ENCODE measurements at regions not wholly inside any gene's neighbourhood (a gene's known extent, or its start where the extent isn't known, plus 50 kb on each side); places are given as distances from the start of the nearest gene placed in this dataset.

GRCh38 chr11:82636615-82637014, 97.0 kb downstream of the FAM181B start:
- no peak for TF ChIP-seq CTCF (IDR thresholded peaks at IDR 0.05)
- no peak for DNase-seq (ENCODE audit: low spot score)

GRCh38 chr11:82634091-82634490, 99.6 kb downstream of the FAM181B start:
- H3K27ac ChIP-seq = no peak overlapping the region

More at GRCh38 chr11:82636615-82637014, 97.0 kb downstream of the FAM181B start:
- Histone ChIP-seq H3K4me3 (no peak overlapping the region), H3K27ac (no peak overlapping the region)

GRCh38 chr11:82631722-82632630, 101.7 kb downstream of the FAM181B start:
- no peak for DNase-seq (ENCODE audit: low spot score)
- Histone ChIP-seq H3K27ac (no peak overlapping the region), H3K4me3 (no peak overlapping the region)
- TF ChIP-seq CTCF (IDR thresholded peaks at IDR 0.05) = no peak

More at GRCh38 chr11:82634091-82634490, 99.6 kb downstream of the FAM181B start:
- H3K4me3 ChIP-seq = no peak overlapping the region
- no peak for TF ChIP-seq CTCF (IDR thresholded peaks at IDR 0.05)
- DNase-seq (ENCODE audit: low spot score) = no peak

- no peak for TF ChIP-seq CTCF (IDR thresholded peaks at IDR 0.05)
- Histone ChIP-seq H3K27ac (no peak overlapping the region), H3K4me3 (no peak overlapping the region)
- DNase-seq (ENCODE audit: low spot score) = no peak
These were observed 123.0 kb downstream of the FAM181B start for GRCh38 chr11:82610671-82611070.

- no peak overlapping the region for H3K27ac ChIP-seq
- TF ChIP-seq CTCF (IDR thresholded peaks at IDR 0.05) = no peak
- no peak overlapping the region for H3K4me3 ChIP-seq
These were observed 126.9 kb downstream of the FAM181B start for GRCh38 chr11:82606738-82607137.

GRCh38 chr11:82601711-82602110, 132.0 kb downstream of the FAM181B start:
- Histone ChIP-seq H3K4me3 (no peak overlapping the region), H3K27ac (no peak overlapping the region)
- no peak for TF ChIP-seq CTCF (IDR thresholded peaks at IDR 0.05)
- no peak for DNase-seq (ENCODE audit: low spot score)

More at GRCh38 chr11:82606738-82607137, 126.9 kb downstream of the FAM181B start:
- DNase-seq (ENCODE audit: low spot score) = no peak

GRCh38 chr11:82599836-82600235, 133.8 kb downstream of the FAM181B start:
- TF ChIP-seq CTCF (IDR thresholded peaks at IDR 0.05) = no peak
- Histone ChIP-seq H3K27ac (no peak overlapping the region), H3K4me3 (no peak overlapping the region)
- DNase-seq (ENCODE audit: low spot score) = no peak

Data from coronary artery (tissue), 2 donors.